ENCODE measurements at regions not wholly inside any gene's neighbourhood (a gene's known extent, or its start where the extent isn't known, plus 50 kb on each side); places are given as distances from the start of the nearest gene placed in this dataset.
"Not testable (repeated sequence)": the region's sequence is repeated elsewhere in the genome, so short reads cannot be mapped to it uniquely, and the experiment has no call there.

- no peak for DNase-seq (ENCODE audit: low read depth in 2 of 2)
Measured at GRCh38 chr1:201724039-201724765, 104.8 kb upstream of the IPO9 start.

- no peak for DNase-seq (ENCODE audit: low read depth in 2 of 2)
Measured at GRCh38 chr1:201724766-201725118, 104.2 kb upstream of the IPO9 start.

GRCh38 chr1:201726700-201727099 is 102.3 kb upstream of the IPO9 start:
- DNase-seq (ENCODE audit: low read depth in 2 of 2), result no peak

GRCh38 chr1:201728731-201729130 is 100.2 kb upstream of the IPO9 start:
- DNase-seq (ENCODE audit: low read depth in 2 of 2), result no peak

- no peak for DNase-seq (ENCODE audit: low read depth in 2 of 2)
Measured at GRCh38 chr1:201729973-201730608, 98.9 kb upstream of the IPO9 start.

GRCh38 chr1:201730611-201731010 is 98.3 kb upstream of the IPO9 start:
- no peak for DNase-seq (ENCODE audit: low read depth in 2 of 2)

GRCh38 chr1:201731142-201731541 is 97.8 kb upstream of the IPO9 start:
- DNase-seq (ENCODE audit: low read depth in 2 of 2), result no peak

- DNase-seq (ENCODE audit: low read depth in 2 of 2), result no peak
Measured at GRCh38 chr1:201731592-201731991, 97.4 kb upstream of the IPO9 start.

GRCh38 chr1:201732351-201732750 is 96.6 kb upstream of the IPO9 start:
- DNase-seq (ENCODE audit: low read depth in 2 of 2), result no peak

GRCh38 chr1:201734221-201734620 is 94.7 kb upstream of the IPO9 start:
- not testable (repeated sequence) for DNase-seq (ENCODE audit: low read depth in 2 of 2)

- no peak for DNase-seq (ENCODE audit: low read depth in 2 of 2)
Measured at GRCh38 chr1:201734786-201735185, 94.2 kb upstream of the IPO9 start.

- DNase-seq (ENCODE audit: low read depth in 2 of 2), result no peak
Measured at GRCh38 chr1:201736707-201737320, 92.1 kb upstream of the IPO9 start.

GRCh38 chr1:201737352-201738060 is 91.5 kb upstream of the IPO9 start:
- no peak for DNase-seq (ENCODE audit: low read depth in 2 of 2)

GRCh38 chr1:201739080-201739479 is 89.9 kb upstream of the IPO9 start:
- no peak for DNase-seq (ENCODE audit: low read depth in 2 of 2)

- peak; percentile 17 to 38 for DNase-seq (ENCODE audit: low read depth in 2 of 2)
Measured at GRCh38 chr1:201739492-201740085, 89.4 kb upstream of the IPO9 start.

GRCh38 chr1:201740086-201740541 is 88.8 kb upstream of the IPO9 start:
- no peak for DNase-seq (ENCODE audit: low read depth in 2 of 2)

GRCh38 chr1:201740670-201741111 is 88.3 kb upstream of the IPO9 start:
- no peak for DNase-seq (ENCODE audit: low read depth in 2 of 2)

GRCh38 chr1:201741763-201742342 is 87.1 kb upstream of the IPO9 start:
- no peak for DNase-seq (ENCODE audit: low read depth in 2 of 2)

GRCh38 chr1:201742476-201742875 is 86.5 kb upstream of the IPO9 start:
- DNase-seq (ENCODE audit: low read depth in 2 of 2), result no peak

- no peak for DNase-seq (ENCODE audit: low read depth in 2 of 2)
Measured at GRCh38 chr1:201742955-201743805, 85.8 kb upstream of the IPO9 start.

GRCh38 chr1:201745023-201745422 is 83.9 kb upstream of the IPO9 start:
- DNase-seq (ENCODE audit: low read depth in 2 of 2), result no peak
